ENCODE measurements at regions not wholly inside any gene's neighbourhood (a gene's known extent, or its start where the extent isn't known, plus 50 kb on each side); places are given as distances from the start of the nearest gene placed in this dataset.

- Histone ChIP-seq H2AFZ (ENCODE audit: low read length) (no peak overlapping the region), H3K9me2 (ENCODE audit: insufficient read depth, low read length) (no peaks in the 10 kb centered on the region), H3K4me2 (ENCODE audit: low read length) (no peak overlapping the region), H3K9me3 (ENCODE audit: low read length) (no peaks in the 10 kb centered on the region), H3K36me3 (ENCODE audit: insufficient read depth, low read length) (no peaks in the 10 kb centered on the region), H3K79me2 (ENCODE audit: insufficient read depth, low read depth, low read length) (no peaks in the 10 kb centered on the region), H4K20me1 (ENCODE audit: insufficient read depth, low read length) (no peaks in the 10 kb centered on the region), H3K4me3 (ENCODE audit: low read depth, low read length, poor library complexity, severe bottlenecking) (no peak overlapping the region), H3K27ac (ENCODE audit: low read depth, low read length, poor library complexity, severe bottlenecking) (no peak overlapping the region), H3K4me1 (ENCODE audit: insufficient read depth, low read length, poor library complexity, severe bottlenecking) (no peaks in the 10 kb centered on the region)
- no peak for TF ChIP-seq CTCF (conservative IDR thresholded peaks at IDR 0.05; ENCODE audit: low read length)
- no peak for TF ChIP-seq EZH2phosphoT487 (IDR thresholded peaks at IDR 0.05; ENCODE audit: borderline replicate concordance, low read depth, low read length)
- no TSS peak for BruUV-seq (replicated peaks)
- intact Hi-C loops (cut with micrococcal nuclease; ENCODE audit: unreplicated experiment): no loop called here
- CTCF ChIA-PET (ENCODE audit: unreplicated experiment): no interaction called here
- POLR2A ChIA-PET: interaction anchor here (0.6 kb wide), 2 partner anchors 34 to 191 kb away, joined by 5 to 6 read pairs; no protein-coding TSS in a partner anchor
- DNase-seq (ENCODE audit: low spot score): no peak
These were observed 324.3 kb downstream of the PTTG2 start for GRCh38 chr4:38284294-38285030.

- Histone ChIP-seq H3K27ac (ENCODE audit: low read depth, low read length, poor library complexity, severe bottlenecking) (no peak overlapping the region), H3K79me2 (ENCODE audit: insufficient read depth, low read depth, low read length) (no peaks in the 10 kb centered on the region), H4K20me1 (ENCODE audit: insufficient read depth, low read length) (no peaks in the 10 kb centered on the region), H3K36me3 (ENCODE audit: insufficient read depth, low read length) (no peaks in the 10 kb centered on the region), H2AFZ (ENCODE audit: low read length) (no peak overlapping the region), H3K4me3 (ENCODE audit: low read depth, low read length, poor library complexity, severe bottlenecking) (no peak overlapping the region), H3K9me3 (ENCODE audit: low read length) (no peaks in the 10 kb centered on the region), H3K4me1 (ENCODE audit: insufficient read depth, low read length, poor library complexity, severe bottlenecking) (no peaks in the 10 kb centered on the region), H3K9me2 (ENCODE audit: insufficient read depth, low read length) (no peaks in the 10 kb centered on the region), H3K4me2 (ENCODE audit: low read length) (no peak overlapping the region)
- ChIA-PET CTCF (ENCODE audit: unreplicated experiment) (no interaction called here), POLR2A (no interaction called here)
- BruUV-seq (replicated peaks): no TSS peak
- no peak for DNase-seq (ENCODE audit: low spot score)
- TF ChIP-seq CTCF (conservative IDR thresholded peaks at IDR 0.05; ENCODE audit: low read length) (no peak), EZH2phosphoT487 (IDR thresholded peaks at IDR 0.05; ENCODE audit: borderline replicate concordance, low read depth, low read length) (no peak)
- intact Hi-C loops (cut with micrococcal nuclease; ENCODE audit: unreplicated experiment): no loop called here
These were observed 327.1 kb downstream of the PTTG2 start for GRCh38 chr4:38287101-38287851.

GRCh38 chr4:38289553-38289952 lies 329.4 kb downstream of the PTTG2 start:
- CTCF ChIA-PET (ENCODE audit: unreplicated experiment): no interaction called here
- H2AFZ ChIP-seq (ENCODE audit: low read length): no peak overlapping the region
- H3K4me3 ChIP-seq (ENCODE audit: low read depth, low read length, poor library complexity, severe bottlenecking): no peak overlapping the region
- intact Hi-C loops (cut with micrococcal nuclease; ENCODE audit: unreplicated experiment): no loop called here
- TF ChIP-seq EZH2phosphoT487 (IDR thresholded peaks at IDR 0.05; ENCODE audit: borderline replicate concordance, low read depth, low read length): no peak
- no peak for TF ChIP-seq CTCF (conservative IDR thresholded peaks at IDR 0.05; ENCODE audit: low read length)
- H3K79me2 ChIP-seq (ENCODE audit: insufficient read depth, low read depth, low read length): no peaks in the 10 kb centered on the region
- no peaks in the 10 kb centered on the region for H4K20me1 ChIP-seq (ENCODE audit: insufficient read depth, low read length)
- no peak overlapping the region for H3K4me2 ChIP-seq (ENCODE audit: low read length)
- no peak overlapping the region for H3K27ac ChIP-seq (ENCODE audit: low read depth, low read length, poor library complexity, severe bottlenecking)
- no TSS peak for BruUV-seq (replicated peaks)
- no peak for DNase-seq (ENCODE audit: low spot score)
- H3K9me3 ChIP-seq (ENCODE audit: low read length): peaks cover 4% of the 10 kb centered on the region; the same call in 1 of the 2 replicates
- no peaks in the 10 kb centered on the region for H3K36me3 ChIP-seq (ENCODE audit: insufficient read depth, low read length)
- H3K4me1 ChIP-seq (ENCODE audit: insufficient read depth, low read length, poor library complexity, severe bottlenecking): no peaks in the 10 kb centered on the region
- POLR2A ChIA-PET: interaction anchor here (0.6 kb wide), 1 partner anchor 70 kb away, joined by 3 read pairs; no protein-coding TSS in a partner anchor
- H3K9me2 ChIP-seq (ENCODE audit: insufficient read depth, low read length): no peaks in the 10 kb centered on the region

All from OCI-LY7 (cell line).